ENCODE measurements at regions not wholly inside any gene's neighbourhood (a gene's known extent, or its start where the extent isn't known, plus 50 kb on each side); places are given as distances from the start of the nearest gene placed in this dataset.

- DNase-seq (no peak), ATAC-seq (ENCODE audit: low read depth) (no peak)
- Mint-ChIP-seq H3K36me3 (ENCODE audit: low read depth) (no peaks in the 10 kb centered on the region), H3K4me3 (no peak overlapping the region), H3K27me3 (no peaks in the 10 kb centered on the region), H3K27ac (no peak overlapping the region), H3K4me1 (no peaks in the 10 kb centered on the region), H3K9me3 (no peaks in the 10 kb centered on the region)
- TF ChIP-seq CTCF (IDR thresholded peaks at IDR 0.05) = no peak
- ChIA-PET POLR2A (no interaction called here), CTCF (no interaction called here)
- intact Hi-C loops (cut with micrococcal nuclease) = no loop called here
Observed at GRCh38 chr10:43753397-43754061, 104.8 kb upstream of the ZNF32 start.

- CTCF ChIA-PET = no interaction called here
- DNase-seq = no peak
- H3K27ac Mint-ChIP-seq = no peak overlapping the region
Observed at GRCh38 chr10:43752682-43753081, 104.0 kb upstream of the ZNF32 start.

GRCh38 chr10:43751646-43752045, 103.0 kb upstream of the ZNF32 start:
- DNase-seq (no peak), ATAC-seq (ENCODE audit: low read depth) (no peak)
- ChIA-PET POLR2A (no interaction called here), CTCF (no interaction called here)
- Mint-ChIP-seq H3K4me3 (no peak overlapping the region), H3K36me3 (ENCODE audit: low read depth) (no peaks in the 10 kb centered on the region), H3K27ac (no peak overlapping the region), H3K9me3 (no peaks in the 10 kb centered on the region), H3K27me3 (no peaks in the 10 kb centered on the region), H3K4me1 (no peaks in the 10 kb centered on the region)
- intact Hi-C loops (cut with micrococcal nuclease) = no loop called here
- TF ChIP-seq CTCF (IDR thresholded peaks at IDR 0.05) = no peak

More at GRCh38 chr10:43752682-43753081, 104.0 kb upstream of the ZNF32 start:
- ATAC-seq (ENCODE audit: low read depth) = no peak
- intact Hi-C loops (cut with micrococcal nuclease) = no loop called here
- no peaks in the 10 kb centered on the region for H3K4me1 Mint-ChIP-seq
- POLR2A ChIA-PET = no interaction called here
- H3K4me3 Mint-ChIP-seq = no peak overlapping the region
- TF ChIP-seq CTCF (IDR thresholded peaks at IDR 0.05) = no peak
- no peaks in the 10 kb centered on the region for H3K36me3 Mint-ChIP-seq (ENCODE audit: low read depth)
- no peaks in the 10 kb centered on the region for H3K27me3 Mint-ChIP-seq
- no peaks in the 10 kb centered on the region for H3K9me3 Mint-ChIP-seq

- no peak for ATAC-seq (ENCODE audit: low read depth)
- H3K4me3 Mint-ChIP-seq = no peak overlapping the region
- no peaks in the 10 kb centered on the region for H3K36me3 Mint-ChIP-seq (ENCODE audit: low read depth)
- no peak overlapping the region for H3K27ac Mint-ChIP-seq
- ChIA-PET CTCF (no interaction called here), POLR2A (no interaction called here)
- no peaks in the 10 kb centered on the region for H3K4me1 Mint-ChIP-seq
- no peak for TF ChIP-seq CTCF (IDR thresholded peaks at IDR 0.05)
- DNase-seq = no peak
- H3K9me3 Mint-ChIP-seq = no peaks in the 10 kb centered on the region
- intact Hi-C loops (cut with micrococcal nuclease) = no loop called here
- no peaks in the 10 kb centered on the region for H3K27me3 Mint-ChIP-seq
Observed at GRCh38 chr10:43749940-43750552, 101.4 kb upstream of the ZNF32 start.

GRCh38 chr10:43749145-43749576, 100.5 kb upstream of the ZNF32 start:
- no peak overlapping the region for H3K27ac Mint-ChIP-seq
- ATAC-seq (ENCODE audit: low read depth) = no peak
- no peak for TF ChIP-seq CTCF (IDR thresholded peaks at IDR 0.05)
- intact Hi-C loops (cut with micrococcal nuclease) = no loop called here
- no peaks in the 10 kb centered on the region for H3K4me1 Mint-ChIP-seq
- DNase-seq = no peak
- H3K36me3 Mint-ChIP-seq (ENCODE audit: low read depth) = no peaks in the 10 kb centered on the region
- H3K27me3 Mint-ChIP-seq = no peaks in the 10 kb centered on the region
- ChIA-PET POLR2A (no interaction called here), CTCF (no interaction called here)
- H3K4me3 Mint-ChIP-seq = no peak overlapping the region
- H3K9me3 Mint-ChIP-seq = no peaks in the 10 kb centered on the region
